H1 (cell line): ENCODE measurements at regions not wholly inside any gene's neighbourhood (a gene's known extent, or its start where the extent isn't known, plus 50 kb on each side); places are given as distances from the start of the nearest gene placed in this dataset.

Source experiments
- FOSL1 ChIP-seq: IDR thresholded peaks from 2 replicates; pipeline ENCODE4 v1.6.1; 2011; ENCODE audit warnings: mild to moderate bottlenecking, low read depth, low read length, moderate library complexity; ENCODE audit not compliant: insufficient read depth
- SP1 ChIP-seq: IDR thresholded peaks from 2 replicates; pipeline ENCODE4 v1.6.1; 2011; ENCODE audit warnings: low read depth, low read length

- TF ChIP-seq SP1 (peak; percentile 11; the same call in 1 of the 2 replicates), FOSL1 (no peak)
- TF ChIP-seq, all 59 proteins: peak for 9
Observed at GRCh38 chr13:94947965-94948371, 235.6 kb upstream of the SOX21 start (continued).
